ENCODE measurements at regions not wholly inside any gene's neighbourhood (a gene's known extent, or its start where the extent isn't known, plus 50 kb on each side); places are given as distances from the start of the nearest gene placed in this dataset.

GRCh38 chr5:144105371-144105770 is 65.1 kb downstream of the YIPF5 start:
- POLR2A ChIA-PET, result no interaction called here
- CTCF ChIA-PET, result no interaction called here
- no peak for TF ChIP-seq CTCF (IDR thresholded peaks at IDR 0.05; ENCODE audit: control extremely low read depth, extremely low read depth, low read depth, missing control alignments)
- DNase-seq (ENCODE audit: extremely low spot score), result no peak

GRCh38 chr5:144108131-144108530 is 62.3 kb downstream of the YIPF5 start:
- no peak for DNase-seq (ENCODE audit: extremely low spot score)
- CTCF ChIA-PET, result no interaction called here
- POLR2A ChIA-PET, result no interaction called here
- TF ChIP-seq CTCF (IDR thresholded peaks at IDR 0.05; ENCODE audit: control extremely low read depth, extremely low read depth, low read depth, missing control alignments), result no peak

All from GM10248 (cell line).